22Rv1 (cell line): ENCODE measurements at regions not wholly inside any gene's neighbourhood (a gene's known extent, or its start where the extent isn't known, plus 50 kb on each side); places are given as distances from the start of the nearest gene placed in this dataset.

Source experiments
- H3K27ac ChIP-seq: fragments of 450-650 bp; 2 replicates; pipeline ENCODE4 v1.5.1; 2017
- CTCF ChIP-seq: fragments of 450-650 bp; IDR thresholded peaks from 2 replicates; pipeline ENCODE4 v1.5.1; 2017; ENCODE audit warnings: mild to moderate bottlenecking
- ZFX ChIP-seq: fragments of 450-650 bp; IDR thresholded peaks from 2 replicates; pipeline ENCODE4 v1.6.1; 2017; ENCODE audit warnings: antibody characterized with exemption, borderline replicate concordance

GRCh38 chr14:34122650-34123049 is 171.8 kb upstream of the EGLN3 start:
- peak overlapping the region; percentile 52 for H3K27ac ChIP-seq
- TF ChIP-seq ZFX = no peak
- no peak for TF ChIP-seq CTCF

- no peak for TF ChIP-seq ZFX
- TF ChIP-seq CTCF = no peak
- peak overlapping the region; percentile 52 for H3K27ac ChIP-seq
Measured at GRCh38 chr14:34122081-34122480, 171.2 kb upstream of the EGLN3 start.

GRCh38 chr14:34120185-34120977 is 169.5 kb upstream of the EGLN3 start:
- H3K27ac ChIP-seq = no peak overlapping the region
- TF ChIP-seq ZFX (no peak), CTCF (peak; percentile 15; the same call in 1 of the 2 replicates)

GRCh38 chr14:34119107-34119858 is 168.4 kb upstream of the EGLN3 start:
- no peak for TF ChIP-seq CTCF
- no peak for TF ChIP-seq ZFX
- H3K27ac ChIP-seq = no peak overlapping the region

GRCh38 chr14:34113991-34114390 is 163.1 kb upstream of the EGLN3 start:
- TF ChIP-seq CTCF (no peak), ZFX (no peak)
- no peak overlapping the region for H3K27ac ChIP-seq

GRCh38 chr14:34113005-34113511 is 162.2 kb upstream of the EGLN3 start:
- H3K27ac ChIP-seq = peak overlapping the region; percentile 47

More at GRCh38 chr14:34113005-34113511, 162.2 kb upstream of the EGLN3 start:
- TF ChIP-seq ZFX (no peak), CTCF (no peak)
